Neuronal stem cell (in vitro differentiated cells): ENCODE measurements at regions not wholly inside any gene's neighbourhood (a gene's known extent, or its start where the extent isn't known, plus 50 kb on each side); places are given as distances from the start of the nearest gene placed in this dataset.

Source experiments
- DNase-seq: peaks from one replicate; pipeline ENCODE4 v3.0.0-alpha.2; 2013; ENCODE audit warnings: low spot score
- H2AFZ ChIP-seq: one replicate; pipeline ENCODE4 v1.6.1; 2013; ENCODE audit warnings: mild to moderate bottlenecking, low read length, inconsistent platforms
- H2AK5ac ChIP-seq: 2 replicates; pipeline ENCODE4 v1.6.1; 2013; ENCODE audit warnings: low read depth, mild to moderate bottlenecking, inconsistent platforms, low read length, moderate library complexity, mixed read lengths
- H2BK120ac ChIP-seq: 2 replicates; pipeline ENCODE4 v1.6.1; 2013; ENCODE audit warnings: low read depth, mild to moderate bottlenecking, inconsistent platforms, low read length, moderate library complexity, mixed read lengths
- H2BK12ac ChIP-seq: one replicate; pipeline ENCODE4 v1.6.1; 2013; ENCODE audit warnings: low read length, inconsistent platforms
- H2BK15ac ChIP-seq: 2 replicates; pipeline ENCODE4 v1.6.1; 2013; ENCODE audit warnings: mild to moderate bottlenecking, low read length, inconsistent platforms, mixed read lengths
- H2BK5ac ChIP-seq: one replicate; pipeline ENCODE4 v1.6.1; 2013; ENCODE audit warnings: inconsistent platforms, mild to moderate bottlenecking, low read length, moderate library complexity
- H3K14ac ChIP-seq: one replicate; pipeline ENCODE4 v1.6.1; 2013; ENCODE audit warnings: low read length, inconsistent platforms
- H3K18ac ChIP-seq: 2 replicates; pipeline ENCODE4 v1.6.1; 2013; ENCODE audit warnings: low read length, inconsistent platforms
- H3K23ac ChIP-seq: 2 replicates; pipeline ENCODE4 v1.6.1; 2013; ENCODE audit warnings: low read depth, mild to moderate bottlenecking, mixed read lengths, low read length, inconsistent platforms; ENCODE audit not compliant: poor library complexity
- H3K27ac ChIP-seq: replicated peaks from 3 replicates; pipeline ENCODE4 v1.5.1; 2013; ENCODE audit warnings: low read length, inconsistent platforms
- H3K27me3 ChIP-seq, 3 experiments: 2 replicates each; pipeline ENCODE4 v1.6.1; 2013; ENCODE audit warnings: low read length in 3 of 3, mild to moderate bottlenecking in 2 of 3, inconsistent platforms in 1 of 3, low read depth in 1 of 3, mixed read lengths in 1 of 3, moderate library complexity in 1 of 3; ENCODE audit not compliant: control insufficient read depth in 3 of 3, insufficient read depth in 3 of 3
- H3K36me3 ChIP-seq, 2 donors: replicated peaks in 1 of 2; 2 replicates each; pipeline ENCODE4 v1.6.1; 2013; ENCODE audit warnings: low read length in 2 of 2; ENCODE audit not compliant: control insufficient read depth in 2 of 2, insufficient read depth in 2 of 2
- H3K4ac ChIP-seq: 2 replicates; pipeline ENCODE4 v1.6.1; 2013; ENCODE audit warnings: inconsistent platforms, mild to moderate bottlenecking, low read length, moderate library complexity
- H3K4me1 ChIP-seq, 2 donors: 1 replicate in 1 of 2; 2 replicates in 1 of 2; pipeline ENCODE4 v1.6.1; 2013; ENCODE audit warnings: low read length in 2 of 2, low read depth in 1 of 2; ENCODE audit not compliant: control insufficient read depth in 2 of 2, insufficient read depth in 1 of 2
- H3K4me2 ChIP-seq: one replicate; pipeline ENCODE4 v1.6.1; 2013; ENCODE audit warnings: mild to moderate bottlenecking, low read length, inconsistent platforms; ENCODE audit not compliant: insufficient read depth, poor library complexity, severe bottlenecking
- H3K4me3 ChIP-seq, 2 donors: 2 replicates each; pipeline ENCODE4 v1.5.1; 2013; ENCODE audit warnings: low read length in 2 of 2, mild to moderate bottlenecking in 2 of 2, inconsistent platforms in 1 of 2, moderate library complexity in 1 of 2
- H3K79me1 ChIP-seq: one replicate; pipeline ENCODE4 v1.6.1; 2013; ENCODE audit warnings: low read depth, mild to moderate bottlenecking, inconsistent platforms, low read length, moderate library complexity
- H3K9ac ChIP-seq: one replicate; pipeline ENCODE4 v1.6.1; 2013; ENCODE audit warnings: mild to moderate bottlenecking, low read depth, low read length, inconsistent platforms; ENCODE audit not compliant: poor library complexity
- H3K9me3 ChIP-seq, 2 donors: replicated peaks in 1 of 2; 2 replicates each; pipeline versions ENCODE3 to v1.6.1; 2013; ENCODE audit warnings: low read length in 2 of 2, mild to moderate bottlenecking in 2 of 2, inconsistent platforms in 1 of 2, low read depth in 1 of 2, mixed read lengths in 1 of 2, moderate library complexity in 1 of 2; ENCODE audit not compliant: control insufficient read depth in 2 of 2, insufficient read depth in 1 of 2
- H4K8ac ChIP-seq: one replicate; pipeline ENCODE4 v1.6.1; 2013; ENCODE audit warnings: low read depth, mild to moderate bottlenecking, inconsistent platforms, low read length, moderate library complexity
- H4K91ac ChIP-seq: one replicate; pipeline ENCODE4 v1.6.1; 2013; ENCODE audit warnings: low read length, low read depth, mild to moderate bottlenecking, inconsistent platforms; ENCODE audit not compliant: poor library complexity
- WGBS, 2 donors: extraction: QIAGEN DNeasy Blood & Tissue Kit; methylation state at CpG; one replicate each; pipeline ENCODE4 v1.1.7; 2013; ENCODE audit warnings: missing lambda C conversion rate in 2 of 2, mixed read lengths in 1 of 2; ENCODE audit not compliant: insufficient read length in 2 of 2, insufficient replicate concordance in 1 of 2; ENCODE audit errors: extremely low coverage in 2 of 2; 5-methylcytosine and 5-hydroxymethylcytosine counted together

GRCh38 chr13:54657588-54657987 is 1629.0 kb downstream of the OLFM4 start:
- H3K4me2 ChIP-seq, result no peak overlapping the region
- WGBS, 2 donors, result no CpG with 5 or more reads among the region's 1 CpG
- no peak overlapping the region for H2BK5ac ChIP-seq
- no peak overlapping the region for H3K23ac ChIP-seq
- H4K8ac ChIP-seq, result no peak overlapping the region
- H3K4me1 ChIP-seq, result no peaks in the 10 kb centered on the region
- H4K91ac ChIP-seq, result no peak overlapping the region
- DNase-seq, result no peak
- H3K36me3 ChIP-seq, result no peaks in the 10 kb centered on the region
- H2AK5ac ChIP-seq, result no peak overlapping the region
- no peak overlapping the region for H3K4me3 ChIP-seq
- H3K4ac ChIP-seq, result no peak overlapping the region
- H2BK120ac ChIP-seq, result no peak overlapping the region
- no peaks in the 10 kb centered on the region for H3K79me1 ChIP-seq
- H2BK15ac ChIP-seq, result no peak overlapping the region
- no peak overlapping the region for H2BK12ac ChIP-seq
- H3K18ac ChIP-seq, result no peak overlapping the region
- peaks cover 0 to 1% of the 10 kb centered on the region in 2 donors for H3K9me3 ChIP-seq
- H2AFZ ChIP-seq, result no peak overlapping the region
- no peak overlapping the region for H3K27ac ChIP-seq
- no peak overlapping the region for H3K14ac ChIP-seq
- H3K9ac ChIP-seq, result no peak overlapping the region
- no peaks in the 10 kb centered on the region for H3K27me3 ChIP-seq

GRCh38 chr13:54658771-54659170 is 1630.2 kb downstream of the OLFM4 start:
- Histone ChIP-seq H3K4me3 (no peak overlapping the region), H2AK5ac (peak overlapping the region; percentile 81), H3K18ac (peak overlapping the region; percentile 89), H3K79me1 (no peaks in the 10 kb centered on the region), H2BK120ac (no peak overlapping the region), H3K4me2 (no peak overlapping the region), H3K9me3 (peaks cover 0 to 1% of the 10 kb centered on the region in 2 donors), H2AFZ (peak overlapping the region; percentile 30), H3K14ac (peak overlapping the region; percentile 82), H2BK12ac (peak overlapping the region; percentile 90), H3K9ac (no peak overlapping the region), H3K23ac (no peak overlapping the region), H3K36me3 (no peaks in the 10 kb centered on the region), H3K4ac (peak overlapping the region; percentile 37), H4K91ac (peak overlapping the region; percentile 85), H3K27me3 (no peaks in the 10 kb centered on the region), H2BK5ac (no peak overlapping the region), H2BK15ac (no peak overlapping the region), H3K27ac (no peak overlapping the region), H4K8ac (no peak overlapping the region), H3K4me1 (no peaks in the 10 kb centered on the region)
- WGBS, 2 donors, result no CpG with 5 or more reads among the region's 17 CpGs
- no peak for DNase-seq

DNA sequence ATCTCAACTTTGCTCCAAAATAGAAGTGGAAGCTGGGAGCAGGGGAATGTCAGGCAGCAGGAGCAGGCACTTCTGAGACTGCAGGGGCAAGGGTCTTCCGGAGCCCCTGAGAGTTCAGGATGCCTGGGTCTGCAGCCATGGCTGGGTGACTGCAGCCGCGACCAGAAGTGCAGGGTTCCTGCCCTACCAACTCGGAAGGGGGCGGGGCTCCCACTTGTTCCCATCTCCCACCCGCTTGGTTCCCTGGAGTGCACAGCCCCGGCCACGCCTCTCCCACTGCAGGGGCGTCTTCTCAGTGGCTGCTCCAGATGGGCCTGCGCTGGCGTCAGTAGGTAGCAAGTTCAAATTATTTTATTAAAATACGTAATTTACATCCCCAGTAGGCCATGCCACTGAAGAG is 1631.7 kb downstream of the OLFM4 start:
- no CpG with 5 or more reads among the region's 12 CpGs for WGBS, 2 donors
- no peak overlapping the region for H3K9ac ChIP-seq
- no peaks in the 10 kb centered on the region for H3K4me1 ChIP-seq
- H3K27ac ChIP-seq, result no peak overlapping the region
- H4K8ac ChIP-seq, result no peak overlapping the region
- no peak overlapping the region for H3K4me2 ChIP-seq
- no peak overlapping the region for H2BK15ac ChIP-seq
- H4K91ac ChIP-seq, result no peak overlapping the region
- H3K79me1 ChIP-seq, result no peaks in the 10 kb centered on the region
- no peak overlapping the region for H3K23ac ChIP-seq
- H3K4me3 ChIP-seq, result no peak overlapping the region
- H2AFZ ChIP-seq, result no peak overlapping the region
- DNase-seq, result no peak
- no peaks in the 10 kb centered on the region for H3K36me3 ChIP-seq
- H3K4ac ChIP-seq, result no peak overlapping the region
- peaks cover 0 to 1% of the 10 kb centered on the region in 2 donors for H3K9me3 ChIP-seq
- H2BK5ac ChIP-seq, result no peak overlapping the region
- H3K18ac ChIP-seq, result peak overlapping the region; percentile 35
- H2AK5ac ChIP-seq, result no peak overlapping the region
- no peaks in the 10 kb centered on the region for H3K27me3 ChIP-seq
- no peak overlapping the region for H3K14ac ChIP-seq
- H2BK120ac ChIP-seq, result no peak overlapping the region
- no peak overlapping the region for H2BK12ac ChIP-seq

- H3K9me3 ChIP-seq, result no peaks in the 10 kb centered on the region
- H2BK120ac ChIP-seq, result no peak overlapping the region
- H3K14ac ChIP-seq, result no peak overlapping the region
- H3K4me2 ChIP-seq, result no peak overlapping the region
- no peak overlapping the region for H2AFZ ChIP-seq
- H3K4ac ChIP-seq, result no peak overlapping the region
- WGBS, 2 donors, result no CpG with 5 or more reads among the region's 22 CpGs
- no peak for DNase-seq
- H3K18ac ChIP-seq, result no peak overlapping the region
- H3K23ac ChIP-seq, result no peak overlapping the region
- peak overlapping the region; percentile 29 for H4K8ac ChIP-seq
- no peak overlapping the region for H3K4me3 ChIP-seq
- H3K4me1 ChIP-seq, result no peaks in the 10 kb centered on the region
- H2AK5ac ChIP-seq, result no peak overlapping the region
- H3K9ac ChIP-seq, result no peak overlapping the region
- no peak overlapping the region for H2BK15ac ChIP-seq
- no peaks in the 10 kb centered on the region for H3K36me3 ChIP-seq
- H3K27me3 ChIP-seq, result no peaks in the 10 kb centered on the region
- H2BK12ac ChIP-seq, result no peak overlapping the region
- no peak overlapping the region for H4K91ac ChIP-seq
- H3K27ac ChIP-seq, result no peak overlapping the region
- no peaks in the 10 kb centered on the region for H3K79me1 ChIP-seq
- H2BK5ac ChIP-seq, result no peak overlapping the region
These were observed 1648.0 kb downstream of the OLFM4 start for GRCh38 chr13:54676526-54677113.
